GM12878 (cell line): ENCODE measurements at regions not wholly inside any gene's neighbourhood (a gene's known extent, or its start where the extent isn't known, plus 50 kb on each side); places are given as distances from the start of the nearest gene placed in this dataset.

ENCODE experiments used
- ATF7 ChIP-seq: fragments of 450-650 bp; IDR thresholded peaks from 2 replicates; pipeline ENCODE4 v1.6.1; 2016; ENCODE audit warnings: low read depth, mild to moderate bottlenecking
- BMI1 ChIP-seq: fragments of 450-650 bp; IDR thresholded peaks from 2 replicates; pipeline ENCODE4 v1.6.1; 2016; ENCODE audit warnings: mild to moderate bottlenecking, moderate library complexity, borderline replicate concordance
- CREM ChIP-seq: IDR thresholded peaks from 2 replicates; pipeline ENCODE4 v1.6.1; 2014; ENCODE audit warnings: antibody characterized with exemption, low read depth
- CTCF ChIP-seq, 3 experiments: IDR thresholded peaks in 2 of 3; conservative IDR thresholded peaks in 1 of 3; 2 replicates each; pipeline ENCODE4 v1.5.1; 2011; ENCODE audit warnings: low read depth in 3 of 3, low read length in 3 of 3, mild to moderate bottlenecking in 3 of 3, control low read depth in 2 of 3, moderate library complexity in 2 of 3, inconsistent platforms in 1 of 3, mixed read lengths in 1 of 3; ENCODE audit not compliant: control insufficient read depth in 2 of 3, insufficient read depth in 1 of 3; ENCODE audit errors: extremely low read depth in 1 of 3
- EGR1 ChIP-seq, 2 experiments: IDR thresholded peaks; 1 replicate in 1 of 2; 2 replicates in 1 of 2; pipeline ENCODE4 v1.6.1; 2011 to 2012; ENCODE audit warnings: low read depth in 2 of 2, low read length in 2 of 2, borderline replicate concordance in 1 of 2, mild to moderate bottlenecking in 1 of 2, moderate library complexity in 1 of 2
- GABPA ChIP-seq: IDR thresholded peaks from 2 replicates; pipeline ENCODE4 v1.6.1; 2014; ENCODE audit warnings: antibody characterized with exemption, low read depth, mild to moderate bottlenecking, inconsistent platforms
- IRF5 ChIP-seq: fragments of 450-650 bp; IDR thresholded peaks from 2 replicates; pipeline ENCODE4 v1.6.1; 2017; ENCODE audit warnings: borderline replicate concordance
- LARP7 ChIP-seq: fragments of 450-650 bp; IDR thresholded peaks from 2 replicates; pipeline ENCODE4 v1.6.1; 2017; ENCODE audit warnings: mild to moderate bottlenecking
- POLR2AphosphoS5 ChIP-seq: IDR thresholded peaks from 2 replicates; pipeline ENCODE4 v1.6.1; 2011; ENCODE audit warnings: mild to moderate bottlenecking, low read length, inconsistent platforms
- RAD21 ChIP-seq: IDR thresholded peaks from 2 replicates; pipeline ENCODE4 v1.6.1; 2011; ENCODE audit warnings: mild to moderate bottlenecking, low read depth, low read length, moderate library complexity; ENCODE audit not compliant: insufficient read depth
- USF1 ChIP-seq: IDR thresholded peaks from 2 replicates; pipeline ENCODE4 v1.6.1; 2011; ENCODE audit warnings: borderline replicate concordance, low read depth, mild to moderate bottlenecking, moderate library complexity, mixed read lengths, low read length; ENCODE audit not compliant: insufficient read depth; ENCODE audit errors: extremely low read length
- ZBTB4 ChIP-seq: fragments of 450-650 bp; formaldehyde crosslinking; IDR thresholded peaks from 2 replicates; pipeline ENCODE4 v1.4.0; 2022; ENCODE audit warnings: mild to moderate bottlenecking, moderate library complexity

GRCh38 chr18:61062258-61062657 is 271.0 kb upstream of the CDH20 start:
- no peak for TF ChIP-seq CREM
- TF ChIP-seq GABPA, result no peak
- no peak for TF ChIP-seq LARP7
- TF ChIP-seq CTCF (IDR thresholded peaks at IDR 0.05 in 2 of 3, conservative IDR thresholded peaks at IDR 0.05 in 1 of 3; ENCODE audit: control insufficient read depth in 2 of 3, extremely low read depth in 1 of 3, insufficient read depth in 1 of 3, low read depth in 3 of 3, low read length in 3 of 3), result no peak
- TF ChIP-seq ZBTB4 (CRISPR knock-in tag), result no peak
- no peak for TF ChIP-seq EGR1 (IDR thresholded peaks at IDR 0.05; ENCODE audit: borderline replicate concordance in 1 of 2, low read depth in 2 of 2, low read length in 2 of 2)
- no peak for TF ChIP-seq ATF7
- no peak for TF ChIP-seq RAD21
- no peak for TF ChIP-seq USF1
- TF ChIP-seq BMI1, result no peak
- TF ChIP-seq IRF5, result no peak
- no peak for TF ChIP-seq POLR2AphosphoS5
